SHP77 treated with DMSO at 0.1 percent for 48 hours (cell line): ENCODE measurements at regions not wholly inside any gene's neighbourhood (a gene's known extent, or its start where the extent isn't known, plus 50 kb on each side); places are given as distances from the start of the nearest gene placed in this dataset.
"Not testable (repeated sequence)": the region's sequence is repeated elsewhere in the genome, so short reads cannot be mapped to it uniquely, and the experiment has no call there.

Experiments used
- DNase-seq: peaks from one replicate; lab custom pipeline; 2025; lab: John Stamatoyannopoulos, UW

DNA sequence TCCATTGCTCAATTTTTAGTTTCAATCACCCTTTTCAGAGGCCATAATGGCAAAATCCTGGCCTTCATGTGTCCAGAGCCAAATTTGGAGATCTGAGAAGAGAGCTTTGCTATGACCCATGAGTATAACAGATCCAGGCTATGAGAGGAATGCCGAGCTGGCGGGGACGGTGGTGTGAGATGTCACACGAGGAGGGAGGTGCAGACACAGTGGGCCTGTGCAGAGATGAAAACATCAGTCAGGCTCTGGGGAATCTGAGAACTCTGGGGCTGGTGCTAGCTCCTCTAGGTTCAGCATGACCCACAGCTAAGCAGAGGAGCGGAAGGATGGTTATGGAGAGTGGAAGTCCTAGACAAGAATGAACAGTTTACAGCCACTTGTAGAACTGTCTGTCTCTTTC, 398.3 kb upstream of the ATP10A start:
- no peak for DNase-seq

DNA sequence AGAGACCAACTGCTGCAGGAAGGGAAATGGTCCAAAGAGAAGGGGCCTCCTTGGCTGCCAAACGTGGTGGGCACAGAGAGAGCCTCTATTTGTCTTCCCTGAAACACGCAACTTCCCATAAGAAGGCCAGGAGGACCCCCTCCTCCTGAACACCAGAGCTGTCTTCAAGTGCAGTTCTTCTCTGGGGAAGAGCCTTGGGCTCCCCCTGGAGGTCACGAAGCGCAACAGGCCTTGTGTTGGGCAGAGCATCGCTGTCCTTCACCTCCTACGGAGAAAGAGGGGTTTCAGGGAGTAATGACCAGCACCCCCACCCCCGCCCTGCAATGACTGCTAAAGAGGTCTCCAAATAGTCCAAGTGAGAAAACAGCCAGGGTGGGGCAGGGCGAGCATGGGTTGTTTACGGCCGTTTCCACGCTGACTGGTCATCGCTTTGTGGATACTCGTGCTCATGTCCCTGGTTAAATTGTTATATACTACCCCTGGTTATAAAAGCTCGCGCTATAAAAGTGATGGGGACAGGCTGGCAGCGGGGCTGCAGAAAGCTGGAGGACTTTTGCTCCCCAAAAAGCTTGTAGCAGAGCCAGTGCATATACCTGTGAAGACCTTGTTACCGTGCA, 397.5 kb upstream of the ATP10A start:
- DNase-seq = peak; percentile 0

DNA sequence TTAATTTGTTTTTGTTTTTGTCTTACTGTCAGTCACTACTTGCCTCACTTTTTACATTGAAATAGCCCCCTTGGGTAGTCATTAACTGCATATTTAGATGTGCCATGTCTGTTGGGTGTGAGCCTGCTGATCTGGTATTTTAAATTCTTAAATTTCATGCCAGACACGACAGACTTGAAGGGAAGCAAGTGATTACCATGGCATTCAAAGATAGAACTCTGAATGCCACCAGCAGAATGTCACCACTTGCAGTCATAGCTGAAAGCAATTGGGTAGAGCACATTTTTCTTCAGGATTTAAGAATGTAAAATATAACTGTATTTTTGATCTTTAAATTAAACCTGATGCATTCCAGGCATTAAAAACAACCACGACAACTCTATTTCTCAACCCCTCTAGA, 396.5 kb upstream of the ATP10A start:
- DNase-seq = no peak

DNA sequence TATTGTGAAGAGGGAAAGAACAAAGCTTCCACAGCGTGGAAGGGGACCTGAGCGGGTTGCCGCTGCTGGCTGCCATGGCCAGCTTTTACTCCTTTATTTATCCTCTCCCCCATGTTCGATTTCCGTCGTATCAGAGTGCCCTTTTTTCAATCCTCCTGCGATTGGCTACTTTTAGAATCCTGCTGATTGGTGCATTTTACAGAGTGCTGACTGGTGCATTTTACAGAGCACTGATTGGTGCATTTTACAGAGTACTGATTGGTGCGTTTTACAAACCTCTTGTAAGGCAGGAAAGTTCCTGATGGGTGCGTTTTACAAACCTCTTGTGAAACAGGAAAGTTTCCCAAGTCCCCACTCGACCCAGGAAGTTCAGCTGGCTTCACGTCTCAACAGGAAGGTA, 381.7 kb upstream of the ATP10A start:
- DNase-seq = not testable (repeated sequence)

DNA sequence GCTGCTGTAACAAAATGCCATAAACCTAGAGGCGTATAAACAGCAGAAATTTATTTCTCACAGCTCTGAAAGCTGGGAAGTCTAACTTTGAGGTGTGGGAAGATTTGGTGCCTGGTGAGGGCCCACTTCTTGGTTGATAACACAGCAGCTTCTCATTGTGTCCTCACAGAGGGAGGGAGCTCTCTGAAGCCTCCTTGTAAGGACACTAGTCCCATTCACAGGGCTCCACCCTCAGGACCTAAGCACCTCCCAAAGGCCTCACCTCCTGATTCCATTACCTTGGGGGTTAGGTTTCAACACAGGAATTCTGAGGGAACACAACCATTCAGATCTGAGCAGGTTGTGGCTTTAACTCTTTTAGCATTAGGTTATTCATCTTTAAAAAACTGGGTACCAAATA, 380.3 kb upstream of the ATP10A start:
- DNase-seq = no peak

DNA sequence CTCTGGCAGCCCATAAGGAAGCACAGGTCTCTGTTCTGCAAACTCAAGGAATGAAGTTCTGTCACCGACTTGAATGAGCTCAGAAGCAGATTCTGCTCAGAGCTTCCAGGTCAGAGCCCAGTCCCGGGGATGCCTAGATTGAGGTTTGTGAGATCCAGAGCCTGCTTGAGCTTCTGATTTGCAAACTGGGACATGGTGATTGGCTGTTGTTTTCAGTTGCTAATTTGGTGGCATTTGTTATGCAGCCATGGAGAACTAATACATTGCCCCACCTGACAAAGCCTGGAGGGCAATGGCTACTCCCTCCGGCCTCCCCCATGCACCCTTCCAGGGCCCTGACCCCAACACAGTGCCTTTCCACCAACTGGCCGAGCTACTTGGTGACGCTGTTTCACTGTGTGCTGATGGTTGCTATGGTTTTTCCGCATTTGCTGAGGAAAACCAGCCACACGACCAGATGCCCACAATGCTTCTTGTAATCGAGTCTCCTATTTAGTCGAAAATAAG, 379.5 kb upstream of the ATP10A start:
- DNase-seq = no peak

DNA sequence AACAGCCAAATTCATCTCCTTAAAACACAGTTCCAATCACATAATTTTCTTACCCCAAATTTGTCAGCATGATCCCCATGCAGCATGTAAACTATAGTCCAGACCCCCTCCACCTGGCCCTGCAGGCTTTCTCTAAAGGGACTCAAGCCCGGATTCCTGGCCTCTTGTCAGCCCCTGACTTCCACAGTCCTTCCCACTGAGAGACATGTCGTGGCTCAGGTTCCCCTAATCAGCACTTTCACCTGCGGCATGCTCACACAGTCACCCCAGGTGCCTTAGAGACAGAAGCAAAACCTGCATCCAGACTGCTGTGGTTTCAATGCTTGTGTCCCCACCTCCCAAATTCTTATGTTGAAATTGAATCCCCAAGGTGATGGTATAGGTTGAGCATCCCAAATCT, 372.7 kb upstream of the ATP10A start:
- no peak for DNase-seq

DNA sequence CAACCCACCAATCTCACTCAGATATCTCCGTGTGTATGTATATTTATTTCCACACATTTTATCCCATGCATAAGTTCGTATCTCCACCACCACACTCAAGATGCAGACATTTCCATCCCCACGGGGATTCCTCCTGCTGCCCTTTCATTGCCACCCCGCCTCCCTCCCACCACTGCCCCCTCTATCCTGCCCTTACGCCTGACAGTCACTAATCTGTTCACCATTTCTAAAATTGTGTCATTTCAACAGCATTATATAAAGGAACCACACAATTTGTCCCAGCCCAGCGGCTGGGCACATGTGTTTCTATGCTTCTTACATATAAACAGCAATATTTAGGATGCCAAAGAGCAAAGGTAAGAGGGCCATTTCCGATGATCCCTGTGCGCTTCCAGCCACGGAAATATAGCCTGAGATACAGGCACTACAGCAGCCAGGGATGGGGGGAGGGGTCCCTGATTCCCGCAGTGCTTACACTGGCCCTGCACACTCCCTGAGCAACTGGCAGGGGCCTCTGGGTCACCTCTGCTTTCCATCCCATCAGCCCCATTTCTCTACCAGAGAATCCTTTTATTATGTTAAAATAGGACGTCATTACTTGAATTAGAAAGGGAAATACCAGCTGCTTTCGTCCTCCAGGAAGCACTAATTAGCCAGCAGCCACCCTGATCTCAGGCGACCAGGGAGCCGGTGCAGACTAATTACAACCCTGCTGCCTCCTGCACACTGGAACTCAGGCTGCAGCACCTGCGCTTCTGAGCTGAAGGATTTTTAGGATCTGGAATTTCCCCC, 372.0 kb upstream of the ATP10A start:
- DNase-seq = no peak

DNA sequence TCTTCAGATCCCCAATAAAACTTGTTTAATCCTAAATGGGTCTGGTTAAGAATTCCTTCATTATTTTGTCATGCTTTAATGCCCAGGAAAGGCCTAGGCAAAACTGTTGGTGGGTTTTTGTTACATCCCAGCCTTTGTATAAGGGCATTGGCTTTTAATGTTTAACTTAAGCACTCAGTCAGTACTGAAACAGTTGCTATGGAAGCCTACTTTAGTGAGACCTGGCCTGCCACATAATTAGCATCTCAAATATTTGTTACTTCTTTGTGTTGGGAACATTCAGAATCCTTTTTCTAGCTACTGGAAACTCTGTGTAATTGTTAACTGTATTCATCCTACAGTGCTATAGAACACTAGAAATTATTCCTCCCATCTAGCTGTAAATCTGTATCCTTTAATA, 369.6 kb upstream of the ATP10A start:
- no peak for DNase-seq

DNA sequence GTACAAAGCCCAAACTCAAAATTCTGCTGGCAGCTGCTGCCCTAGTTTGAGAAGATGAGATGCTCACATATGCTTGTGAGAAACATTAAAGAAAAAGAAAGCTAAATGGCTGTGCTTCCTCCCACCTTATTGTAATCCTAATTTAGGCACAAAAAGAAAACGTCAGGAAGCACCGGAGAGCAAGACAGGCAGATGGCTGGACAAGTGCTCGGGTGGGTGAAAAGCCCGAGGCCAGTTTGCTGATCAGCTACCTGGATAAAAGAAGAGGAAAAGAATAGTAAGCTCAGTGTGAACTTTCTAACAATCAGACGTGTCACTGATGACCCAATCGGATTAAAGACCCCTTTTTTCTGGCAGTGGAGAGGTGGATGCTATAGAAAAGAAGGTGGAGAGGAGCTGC, 368.0 kb upstream of the ATP10A start:
- no peak for DNase-seq

DNA sequence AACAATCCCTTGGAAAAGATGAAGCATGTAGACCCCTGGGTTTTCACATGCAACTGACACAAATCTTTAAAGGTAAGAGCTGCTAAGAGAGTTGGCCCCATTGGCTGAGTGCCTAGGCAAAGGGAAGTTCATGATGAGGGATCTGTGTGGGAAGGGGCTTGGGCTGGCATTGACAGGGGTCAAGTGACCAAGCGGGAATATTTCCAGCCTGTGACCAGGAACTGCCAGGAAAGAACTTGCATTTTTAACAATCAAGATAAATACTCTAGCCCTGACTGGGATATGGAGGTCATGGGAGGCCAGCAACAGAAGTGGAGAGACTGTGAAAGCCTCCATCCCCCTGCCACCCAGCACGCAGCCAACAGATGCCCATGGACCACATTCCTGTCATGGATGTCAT, 361.1 kb upstream of the ATP10A start:
- DNase-seq = no peak

DNA sequence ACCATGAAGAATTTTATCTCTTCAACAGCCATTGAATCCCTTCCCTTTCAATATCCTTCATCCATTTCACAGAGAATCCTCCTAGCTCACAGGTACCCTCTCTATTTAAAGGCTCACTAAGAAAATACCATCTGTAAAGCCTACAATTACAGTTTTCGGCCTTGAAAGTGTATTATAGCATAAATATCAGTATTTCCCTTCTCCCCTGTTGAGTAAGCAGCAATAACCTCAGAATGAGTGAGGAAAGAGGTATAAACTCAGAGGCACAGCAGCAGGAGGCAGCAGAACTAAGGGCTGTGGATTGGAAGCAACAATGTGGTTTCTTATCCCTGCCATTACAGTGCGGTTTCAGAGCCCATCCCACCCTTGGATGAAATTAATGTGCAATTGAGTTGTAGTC, 360.6 kb upstream of the ATP10A start:
- DNase-seq = no peak

DNA sequence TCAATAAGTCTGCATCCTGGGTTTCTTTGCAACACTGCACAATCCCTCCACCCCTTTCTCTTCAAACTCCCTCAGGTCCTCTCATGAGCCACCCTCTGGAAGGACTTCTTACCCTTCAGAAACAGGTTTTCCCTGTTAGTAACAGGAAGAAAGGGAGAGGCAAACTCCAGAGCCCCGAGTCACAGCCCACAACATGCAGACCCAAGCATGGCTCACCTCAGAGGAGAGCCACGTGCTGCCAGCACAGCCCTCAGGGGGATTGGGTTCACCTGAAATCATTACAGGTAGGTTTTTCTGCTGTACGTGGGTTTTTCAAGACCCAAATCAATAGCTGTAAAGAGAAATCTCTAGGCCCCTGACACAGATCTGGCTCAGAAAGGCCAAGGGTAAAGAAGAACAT, 359.7 kb upstream of the ATP10A start:
- no peak for DNase-seq

DNA sequence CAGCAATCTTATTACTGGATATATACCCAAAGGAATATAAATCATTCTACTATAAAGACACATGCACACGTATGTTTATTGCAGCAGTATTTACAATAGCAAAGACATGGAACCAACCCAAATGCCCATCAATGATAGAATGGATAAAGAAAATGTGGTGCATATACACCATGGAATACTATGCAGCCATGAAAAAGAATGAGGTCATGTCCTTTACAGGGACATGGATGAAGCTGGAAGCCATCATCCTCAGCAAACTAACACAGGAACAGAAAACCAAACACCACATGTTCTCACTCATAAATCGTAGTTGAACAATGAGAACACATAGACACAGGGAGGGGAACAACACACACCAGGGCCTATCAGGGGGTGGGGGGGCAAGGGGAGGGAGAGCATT, 353.9 kb upstream of the ATP10A start:
- not testable (repeated sequence) for DNase-seq

DNA sequence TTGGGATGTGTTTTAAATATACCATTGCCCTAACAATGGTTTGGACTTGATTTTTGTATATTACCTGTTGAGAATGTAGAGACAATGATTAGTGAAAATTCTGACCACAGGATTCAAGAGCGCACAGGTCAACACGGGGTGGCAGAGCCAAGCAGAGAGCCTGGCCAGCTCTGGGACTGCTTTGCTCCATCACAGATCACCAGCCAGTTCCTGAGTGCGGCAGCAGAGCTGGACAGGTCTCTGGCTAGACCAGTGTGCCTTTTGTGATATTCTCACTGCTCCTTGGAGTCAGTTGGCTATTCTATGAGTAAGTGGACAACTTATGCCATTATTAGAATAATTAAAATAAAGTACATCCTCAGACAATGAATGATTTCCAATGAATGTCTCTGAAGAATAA, 351.2 kb upstream of the ATP10A start:
- DNase-seq = no peak

DNA sequence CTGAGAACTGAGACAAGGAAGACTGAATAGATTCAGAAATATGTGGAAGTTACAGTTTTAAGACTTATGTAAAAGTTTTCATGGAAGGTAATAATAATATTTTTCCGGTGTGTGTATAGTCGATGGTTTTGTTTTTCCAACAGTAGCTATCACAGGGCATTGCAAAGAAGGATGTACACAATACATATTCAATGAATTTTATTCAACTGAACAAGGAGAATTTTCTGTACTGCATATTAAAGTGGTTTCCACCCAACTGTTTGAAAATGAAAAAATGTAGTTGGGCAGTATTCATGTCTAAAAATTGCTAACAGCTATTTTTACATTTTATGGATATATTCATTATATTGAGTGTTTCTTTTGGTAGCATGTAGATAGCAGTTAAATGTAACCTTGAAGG, 350.3 kb upstream of the ATP10A start:
- DNase-seq = no peak

DNA sequence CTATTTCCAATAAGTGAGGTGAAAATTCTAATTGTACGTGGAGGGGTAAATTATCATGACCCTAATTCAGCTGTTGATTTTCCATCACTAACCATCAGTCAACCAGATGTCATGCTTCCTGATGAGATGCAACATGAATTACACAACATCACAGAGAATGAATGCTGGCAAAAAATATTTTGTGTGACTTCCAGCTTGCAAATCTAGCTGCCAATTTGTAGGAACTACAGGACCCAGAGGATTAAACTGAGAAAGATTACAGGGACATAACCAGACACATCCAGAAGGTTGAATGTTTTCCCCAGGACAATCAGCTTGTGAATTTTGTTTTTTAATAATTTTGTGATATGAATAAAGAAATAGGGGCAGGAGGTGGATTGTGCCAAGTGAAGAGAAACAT, 349.0 kb upstream of the ATP10A start:
- no peak for DNase-seq

DNA sequence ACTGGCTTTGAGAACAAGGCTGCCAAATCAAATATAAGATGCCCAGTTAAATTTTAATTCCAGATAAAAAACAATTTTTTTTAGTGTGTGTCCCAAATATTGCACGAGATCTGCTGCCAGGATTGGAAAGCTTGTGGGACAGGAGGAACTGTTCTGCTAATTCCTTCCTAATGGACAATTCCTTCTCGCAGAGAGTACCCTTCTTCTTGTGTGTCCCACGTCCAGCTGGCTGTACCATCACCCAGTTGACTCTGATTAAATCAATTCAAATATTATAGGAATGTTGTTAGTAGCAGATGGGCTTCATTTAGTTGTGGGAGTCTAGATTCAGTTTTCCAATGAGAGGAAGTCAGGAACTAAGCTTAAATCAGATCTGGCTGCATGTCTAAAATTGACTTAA, 347.9 kb upstream of the ATP10A start:
- no peak for DNase-seq

DNA sequence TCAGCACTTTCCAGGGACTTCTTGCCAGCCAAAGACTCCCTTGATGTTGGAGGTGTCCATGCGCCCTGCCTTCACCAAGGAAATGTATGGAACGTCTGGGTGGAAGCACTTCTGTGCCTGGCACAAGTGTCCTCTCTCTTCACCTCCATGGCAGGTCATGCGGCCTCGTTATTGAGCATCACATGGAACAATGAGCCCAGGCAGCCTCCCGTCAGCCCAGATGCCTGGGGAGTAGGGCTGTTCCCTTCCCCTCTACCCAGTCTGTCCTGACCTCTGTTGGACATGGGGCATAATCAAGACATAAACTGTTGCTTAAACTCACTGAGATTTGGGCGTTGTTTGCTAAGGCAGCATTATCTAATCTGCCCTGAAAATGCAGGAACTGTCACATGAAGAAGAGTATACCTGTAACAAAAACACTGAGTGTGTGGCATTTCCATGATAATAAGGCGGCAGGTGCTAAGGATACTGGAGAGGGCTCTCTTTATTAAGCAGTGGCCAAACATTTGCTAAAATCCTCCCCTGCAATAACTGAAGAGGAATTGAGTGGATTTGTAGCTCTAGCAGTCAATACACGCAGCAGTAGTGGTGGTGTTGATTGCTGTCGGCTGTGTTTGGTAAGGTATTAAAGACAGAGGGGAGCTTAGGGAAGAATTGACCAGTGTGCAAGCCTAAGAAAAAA, 338.2 kb upstream of the ATP10A start:
- DNase-seq = no peak

DNA sequence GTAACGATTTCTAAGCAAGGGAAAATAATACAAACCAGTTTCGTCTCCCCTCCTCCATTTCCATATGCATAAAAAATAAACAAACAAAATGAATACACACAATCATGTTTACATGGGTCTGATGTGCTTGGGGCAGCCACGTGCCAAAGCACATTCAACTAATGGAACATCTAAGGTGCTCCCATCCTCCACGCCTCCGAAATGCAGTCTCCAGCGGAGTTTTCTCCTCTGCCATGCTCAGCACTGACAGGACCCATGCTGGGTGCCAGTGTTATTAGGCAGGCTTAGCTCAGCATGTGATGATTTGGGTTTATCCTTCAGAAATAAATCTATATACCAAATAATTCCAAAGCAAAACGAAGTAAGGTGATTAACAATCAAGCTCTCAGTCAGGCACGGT, 337.3 kb upstream of the ATP10A start:
- no peak for DNase-seq

DNA sequence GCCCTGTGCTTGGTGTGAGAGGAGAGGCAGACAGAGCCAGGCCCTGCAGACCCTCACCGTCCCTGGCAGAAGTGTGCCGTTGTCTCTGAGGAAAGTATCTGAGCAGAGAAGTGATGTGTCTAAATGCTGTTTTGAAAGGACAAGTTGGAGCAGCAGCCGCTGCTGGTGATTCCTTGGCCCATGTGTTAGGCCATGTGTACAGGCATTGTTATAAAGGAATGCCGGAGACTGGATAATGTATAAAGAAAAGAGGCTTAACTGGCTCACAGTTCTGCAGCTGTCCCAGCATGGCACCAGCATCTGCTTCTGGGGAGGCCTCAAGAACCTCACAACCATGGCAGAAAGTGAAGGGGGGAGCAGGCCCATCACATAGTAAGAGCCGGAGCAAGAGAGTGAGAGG, 334.6 kb upstream of the ATP10A start:
- DNase-seq = no peak

DNA sequence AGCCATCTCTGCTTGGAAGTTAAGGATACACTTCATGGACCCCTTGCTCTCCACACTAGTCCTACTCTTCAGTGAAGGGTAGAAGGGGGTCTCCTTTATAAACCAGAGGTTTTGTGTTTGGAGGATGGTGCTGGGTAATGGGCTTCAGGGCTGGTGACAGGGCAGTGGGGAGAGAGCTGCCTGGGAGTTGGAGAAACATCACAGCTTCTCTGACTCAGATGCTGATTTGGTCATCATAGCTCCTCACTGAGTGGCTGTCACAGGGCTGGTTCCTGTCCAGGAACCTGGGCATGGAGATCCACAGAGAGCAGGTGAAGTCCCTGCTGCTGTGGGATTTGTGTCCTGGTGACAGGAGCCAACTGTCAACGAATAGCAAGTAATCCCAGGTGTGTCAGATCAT, 333.9 kb upstream of the ATP10A start:
- no peak for DNase-seq

DNA sequence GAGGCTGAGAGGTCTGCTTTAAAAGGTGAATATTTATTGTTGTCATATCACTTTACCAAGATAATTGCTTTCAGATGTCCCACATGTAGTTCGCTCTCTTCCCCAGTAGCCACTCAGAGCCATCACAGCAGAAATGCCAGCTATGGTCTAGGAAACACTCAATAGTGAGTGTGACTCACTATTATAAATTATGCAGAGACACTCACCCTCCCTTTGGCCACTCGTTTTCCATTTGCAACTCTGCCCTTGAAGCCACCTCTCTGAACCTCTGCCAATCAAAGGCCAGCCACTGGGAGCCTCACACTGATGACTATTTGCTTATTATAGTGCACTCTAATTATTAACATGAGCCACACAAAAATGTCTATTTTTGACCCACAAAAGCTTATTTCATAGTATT, 328.1 kb upstream of the ATP10A start:
- no peak for DNase-seq
